ENCODE measurements at regions not wholly inside any gene's neighbourhood (a gene's known extent, or its start where the extent isn't known, plus 50 kb on each side); places are given as distances from the start of the nearest gene placed in this dataset.

DNA sequence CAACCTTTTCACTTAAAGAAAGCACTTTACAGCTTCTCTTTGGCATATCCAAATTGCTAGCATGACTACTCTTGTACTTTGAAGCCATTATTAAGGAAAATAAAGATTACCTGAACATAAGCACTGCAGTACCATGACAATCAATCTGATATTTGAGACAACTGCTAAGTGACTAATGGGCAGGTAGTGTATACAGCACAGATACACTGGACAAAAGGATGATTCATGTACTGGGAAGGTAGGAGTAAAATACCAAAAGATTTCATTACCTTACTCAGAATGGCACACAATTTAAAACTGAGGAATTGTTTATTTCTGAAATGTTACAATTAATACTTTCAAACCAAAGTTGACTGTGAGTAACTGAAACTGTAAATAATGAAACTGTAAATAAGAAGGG is 1054.3 kb upstream of the TENM4 start:
- Histone ChIP-seq H4K91ac (ENCODE audit: insufficient read depth, low read depth, low read length) (no peak overlapping the region), H2BK120ac (ENCODE audit: low read depth, low read length) (no peak overlapping the region), H3K56ac (ENCODE audit: extremely low read depth, insufficient read depth, low read length) (no peak overlapping the region), H3K9ac (ENCODE audit: low read depth, low read length) (no peak overlapping the region), H3K4me1 (ENCODE audit: control insufficient read depth, insufficient read depth, low read length) (no peaks in the 10 kb centered on the region), H3K9me3 (ENCODE audit: control insufficient read depth, insufficient read depth, low read length) (0 out of 2 replicates have a peak, but pooled peaks cover 3% of the 10 kb centered on the region), H2BK15ac (ENCODE audit: low read depth, low read length) (no peak overlapping the region), H3K4me3 (ENCODE audit: insufficient read depth, low read depth, low read length) (no peak overlapping the region), H3K4me2 (ENCODE audit: low read depth, low read length) (no peak overlapping the region), H3K27ac (ENCODE audit: insufficient read depth, low read length) (no peak overlapping the region), H3K79me1 (ENCODE audit: low read depth in 1 of 2, low read length in 2 of 2) (no peaks in the 10 kb centered on the region), H3K36me3 (ENCODE audit: control insufficient read depth, insufficient read depth, low read length) (no peaks in the 10 kb centered on the region), H4K8ac (ENCODE audit: low read depth in 2 of 2, low read length in 2 of 2) (no peak overlapping the region), H4K20me1 (ENCODE audit: insufficient read depth, low read length) (no peaks in the 10 kb centered on the region), H2AK5ac (ENCODE audit: low read depth, low read length) (no peak overlapping the region), H2AFZ (replicated peaks; ENCODE audit: low read length, poor library complexity) (no peak overlapping the region), H2AK9ac (replicated peaks; ENCODE audit: low read depth, low read length, poor library complexity) (no peak overlapping the region), H3K9me1 (ENCODE audit: insufficient read depth, low read length) (no peaks in the 10 kb centered on the region), H3K27me3 (ENCODE audit: control insufficient read depth, insufficient read depth, low read length) (no peaks in the 10 kb centered on the region), H3K23ac (ENCODE audit: low read depth, low read length) (no peak overlapping the region), H2BK20ac (ENCODE audit: low read depth, low read length) (no peak overlapping the region), H4K5ac (ENCODE audit: low read depth, low read length) (no peak overlapping the region), H2BK5ac (ENCODE audit: low read depth, low read length, poor library complexity, severe bottlenecking) (no peak overlapping the region), H3K4ac (ENCODE audit: low read depth, low read length) (no peak overlapping the region), H3K14ac (replicated peaks; ENCODE audit: low read depth, low read length) (no peak overlapping the region), H3K18ac (ENCODE audit: low read depth, low read length) (no peak overlapping the region)
- BruUV-seq (replicated peaks): no TSS peak
- ChIA-PET CTCF (no interaction called here), POLR2A (ENCODE audit: unreplicated experiment) (no interaction called here)
- dilution Hi-C loops (cut with HindIII; ENCODE audit: low sequenced_read_pairs, unreplicated experiment) (no loop called here), intact Hi-C loops (cut with micrococcal nuclease) (no loop called here), in situ Hi-C loops (cut with MboI; ENCODE audit: low sequenced_read_pairs) (no loop called here)
- TF ChIP-seq RFX5 (IDR thresholded peaks at IDR 0.05; ENCODE audit: low read depth, low read length) (no peak), RCOR1 (IDR thresholded peaks at IDR 0.05; ENCODE audit: insufficient replicate concordance, low read length) (no peak), NFE2L2 (IDR thresholded peaks at IDR 0.05; ENCODE audit: low read depth, low read length) (no peak), RAD21 (IDR thresholded peaks at IDR 0.05; ENCODE audit: low read length) (no peak), USF2 (IDR thresholded peaks at IDR 0.05; ENCODE audit: low read depth, low read length) (no peak), FOS (IDR thresholded peaks at IDR 0.05; ENCODE audit: low read depth, low read length) (no peak), MXI1 (IDR thresholded peaks at IDR 0.05; ENCODE audit: borderline replicate concordance, low read depth, low read length) (no peak), MAZ (IDR thresholded peaks at IDR 0.05; ENCODE audit: borderline replicate concordance, low read depth, low read length) (no peak), BHLHE40 (IDR thresholded peaks at IDR 0.05; ENCODE audit: low read depth, low read length) (no peak), MAFK (IDR thresholded peaks at IDR 0.05; ENCODE audit: low read depth, low read length) (no peak), CHD1 (IDR thresholded peaks at IDR 0.05; ENCODE audit: low read depth, low read length) (no peak), POLR2A (IDR thresholded peaks at IDR 0.05; ENCODE audit: low read depth, low read length) (no peak), CEBPB (IDR thresholded peaks at IDR 0.05; ENCODE audit: low read depth, low read length) (no peak), SMC3 (IDR thresholded peaks at IDR 0.05; ENCODE audit: low read depth, low read length) (no peak), CTCF (conservative IDR thresholded peaks at IDR 0.05; ENCODE audit: low read depth, low read length) (no peak), ELK1 (IDR thresholded peaks at IDR 0.05; ENCODE audit: borderline replicate concordance, low read depth, low read length) (no peak)
- ATAC-seq (ENCODE audit: low read depth) (no peak), DNase-seq (no peak)
